HepG2 (cell line): ENCODE measurements at regions not wholly inside any gene's neighbourhood (a gene's known extent, or its start where the extent isn't known, plus 50 kb on each side); places are given as distances from the start of the nearest gene placed in this dataset.

Source experiments
- ATAC-seq: fragments of 200-7000 bp; cut with Tn5 transposase; 3 replicates; pipeline ENCODE4 v1.9.1; 2020; ENCODE audit warnings: mild to moderate bottlenecking, moderate library complexity
- BruUV-seq: library from RNA; stranded (reverse); fragments of 400-500 nt; replicated peaks from 2 replicates; lab custom pipeline; 2021; lab: Mats Ljungman, UMichigan
- CTCF ChIA-PET: fragments of 300-600 bp; formaldehyde crosslinking; extraction: SDS; loops from one replicate; lab custom pipeline; 2021; ENCODE audit warnings: low total read pairs, inconsistent platforms, low intra/inter-chr PET ratio; lab: Yijun Ruan, JAX
- POLR2A ChIA-PET: fragments of 350-600 bp; sonication (Branson Sonifier 250); formaldehyde crosslinking; loops from one replicate; lab custom pipeline; 2020; ENCODE audit warnings: antibody characterized with exemption, inconsistent platforms; lab: Yijun Ruan, JAX
- DNase-seq: peaks from one replicate; pipeline ENCODE4 v3.0.0-alpha.2; 2015; ENCODE audit warnings: low spot score
- FAIRE-seq: peaks from 3 replicates; lab custom pipeline; 2011; peaks lifted over from hg19 to GRCh38; lab: Jason Lieb, UNC
- H2AFZ ChIP-seq: one replicate; pipeline ENCODE4 v1.6.1; 2011; ENCODE audit warnings: low read length, inconsistent platforms
- H3K27ac ChIP-seq: fragments of 300-600 bp; 3 replicates; pipeline ENCODE4 v1.8.0; 2011; ENCODE audit warnings: mixed run types, mild to moderate bottlenecking, mixed read lengths, low read length, inconsistent platforms; ENCODE audit not compliant: insufficient read depth; ENCODE audit errors: extremely low read length
- H3K27me3 ChIP-seq, 2 experiments: fragments of 200-600 bp in 1 of 2; 2 replicates in 1 of 2; 3 replicates in 1 of 2; pipeline versions ENCODE4 v1.6.0 to v1.8.0; 2011; ENCODE audit warnings: low read length in 2 of 2, mild to moderate bottlenecking in 2 of 2, moderate library complexity in 2 of 2, inconsistent platforms in 1 of 2; ENCODE audit not compliant: insufficient read depth in 2 of 2, control insufficient read depth in 1 of 2
- H3K36me3 ChIP-seq, 2 experiments: fragments of 200-600 bp in 1 of 2; replicated peaks in 1 of 2; 2 replicates in 1 of 2; 3 replicates in 1 of 2; pipeline versions ENCODE4 v1.5.1 to v1.8.0; 2011; ENCODE audit warnings: low read length in 2 of 2, inconsistent platforms in 1 of 2; ENCODE audit not compliant: insufficient read depth in 2 of 2, control insufficient read depth in 1 of 2
- H3K4me1 ChIP-seq: 2 replicates; pipeline ENCODE4 v1.5.1; 2012; ENCODE audit warnings: low read length, inconsistent platforms; ENCODE audit not compliant: insufficient read depth
- H3K4me2 ChIP-seq: 2 replicates; pipeline ENCODE4 v1.6.0; 2011; ENCODE audit warnings: low read depth, low read length, inconsistent platforms
- H3K4me3 ChIP-seq, 3 experiments: fragments of 200-600 bp in 1 of 3; sonication (generic), shearing (Covaris generic) in 1 of 3; replicated peaks in 1 of 3; 2 replicates each; pipeline ENCODE4 v1.5.1; 2011 to 2016; ENCODE audit warnings: low read length in 3 of 3, inconsistent platforms in 2 of 3, low read depth in 2 of 3, mild to moderate bottlenecking in 2 of 3, control low read depth in 1 of 3, mixed read lengths in 1 of 3; ENCODE audit not compliant: insufficient read depth in 1 of 3
- H3K79me2 ChIP-seq: one replicate; pipeline ENCODE4 v1.6.1; 2011; ENCODE audit warnings: low read length, inconsistent platforms; ENCODE audit not compliant: insufficient read depth
- H3K9ac ChIP-seq: 2 replicates; pipeline ENCODE4 v1.6.0; 2011; ENCODE audit warnings: mild to moderate bottlenecking, low read depth, low read length, inconsistent platforms; ENCODE audit not compliant: insufficient read depth
- H3K9me3 ChIP-seq: 2 replicates; pipeline ENCODE4 v1.5.1; 2012; ENCODE audit warnings: mild to moderate bottlenecking, low read length
- H4K20me1 ChIP-seq: 2 replicates; pipeline ENCODE4 v1.6.0; 2011; ENCODE audit warnings: inconsistent platforms, mild to moderate bottlenecking, low read length, moderate library complexity; ENCODE audit not compliant: insufficient read depth
- ADNP ChIP-seq: sonication (generic); formaldehyde crosslinking; IDR thresholded peaks from 2 replicates; pipeline ENCODE4 v1.4.0; 2020; ENCODE audit warnings: missing genetic modification reagents
- AGO1 ChIP-seq: fragments of 200-400 bp; formaldehyde crosslinking; IDR thresholded peaks from 2 replicates; pipeline ENCODE4 v1.6.1; 2017; ENCODE audit warnings: mild to moderate bottlenecking, low read depth, low read length, moderate library complexity; ENCODE audit not compliant: poor library complexity, severe bottlenecking
- CHCHD3 ChIP-seq: sonication (generic); formaldehyde crosslinking; IDR thresholded peaks from 2 replicates; pipeline ENCODE4 v1.8.0; 2022; ENCODE audit warnings: mild to moderate bottlenecking, missing genetic modification reagents, moderate library complexity
- DDIT3 ChIP-seq: sonication (generic); formaldehyde crosslinking; IDR thresholded peaks from 2 replicates; pipeline ENCODE4 v1.4.0; 2020; ENCODE audit warnings: mild to moderate bottlenecking, missing genetic modification reagents
- ELF1 ChIP-seq: sonication (generic); formaldehyde crosslinking; IDR thresholded peaks from 2 replicates; pipeline ENCODE4 v1.4.0; 2020; ENCODE audit warnings: missing genetic modification reagents
- EZH2 ChIP-seq: conservative IDR thresholded peaks from 2 replicates; pipeline ENCODE4 v1.6.1; 2012; ENCODE audit warnings: mild to moderate bottlenecking, low read depth, low read length, moderate library complexity
- NFRKB ChIP-seq: fragments of 450-650 bp; IDR thresholded peaks from 2 replicates; pipeline ENCODE4 v1.6.1; 2017
- TBP ChIP-seq: sonication (generic); formaldehyde crosslinking; IDR thresholded peaks from 2 replicates; pipeline ENCODE4 v1.5.0; 2020; ENCODE audit warnings: missing genetic modification reagents
- ZNF280B ChIP-seq: sonication (generic); formaldehyde crosslinking; IDR thresholded peaks from 2 replicates; pipeline ENCODE4 v1.5.0; 2020; ENCODE audit warnings: missing genetic modification reagents, mild to moderate bottlenecking, borderline replicate concordance
- ZNF350 ChIP-seq: sonication (generic); formaldehyde crosslinking; IDR thresholded peaks from 2 replicates; pipeline ENCODE4 v1.4.0; 2020; ENCODE audit warnings: mild to moderate bottlenecking, low read depth, missing genetic modification reagents, borderline replicate concordance
- ZNF615 ChIP-seq: sonication (generic); formaldehyde crosslinking; IDR thresholded peaks from 2 replicates; pipeline ENCODE4 v1.5.0; 2020; ENCODE audit warnings: mild to moderate bottlenecking, missing genetic modification reagents, borderline replicate concordance
- ZNF678 ChIP-seq: sonication (generic); formaldehyde crosslinking; IDR thresholded peaks from 2 replicates; pipeline ENCODE4 v1.4.0; 2020; ENCODE audit warnings: mild to moderate bottlenecking, missing genetic modification reagents
- WGBS: methylation state at CpG from one replicate; pipeline ENCODE4 v1.1.6; 2017; ENCODE audit warnings: low lambda C conversion rate; 5-methylcytosine and 5-hydroxymethylcytosine counted together
- in situ Hi-C: cut with HindIII; loops from 2 replicates; pipeline ENCODE4 v1.10.0; 2017; ENCODE audit warnings: low pct_unique_long_range_greater_than_20kb; ENCODE audit not compliant: extremely low pct_ligation_motif_present
- intact Hi-C: fragments of 100-400 bp; cut with micrococcal nuclease; formaldehyde crosslinking; loops from one replicate; pipeline ENCODE4 v1.10.0; 2022; ENCODE audit not compliant: unreplicated experiment
- TF ChIP-seq, protein P1 (sequence below): sonication (generic); formaldehyde crosslinking; IDR thresholded peaks from 2 replicates; pipeline ENCODE4 v1.4.0; 2020; ENCODE audit warnings: missing genetic modification reagents
- TF ChIP-seq, protein P2 (sequence below): sonication (generic); IDR thresholded peaks from 2 replicates; pipeline ENCODE4 v1.6.1; 2016; ENCODE audit warnings: low read depth, borderline replicate concordance
- TF ChIP-seq, protein P3 (sequence below): sonication (generic); formaldehyde crosslinking; IDR thresholded peaks from 2 replicates; pipeline ENCODE4 v1.8.1; 2023; ENCODE audit warnings: mild to moderate bottlenecking, moderate library complexity, missing genetic modification reagents
- TF ChIP-seq, protein P4 (sequence below): sonication (generic); formaldehyde crosslinking; IDR thresholded peaks from 2 replicates; pipeline ENCODE4 v1.5.0; 2020; ENCODE audit warnings: mild to moderate bottlenecking, missing genetic modification reagents, borderline replicate concordance

GRCh38 chr2:118774458-118775133 lies 72.9 kb downstream of the EN1 start:
- Histone ChIP-seq H3K27ac (no peak overlapping the region), H2AFZ (no peak overlapping the region), H3K4me3 (peak overlapping the region in 2 of 3 experiments; percentile 14 to 44; a peak in 1 of 6 replicates), H3K9ac (no peak overlapping the region), H3K9me3 (no peaks in the 10 kb centered on the region), H3K27me3 (peaks cover 0 to 20% of the 10 kb centered on the region in 2 experiments; a peak in 2 of 5 replicates), H4K20me1 (no peaks in the 10 kb centered on the region), H3K36me3 (no peaks in the 10 kb centered on the region), H3K4me2 (peak overlapping the region; percentile 54), H3K4me1 (peaks cover 10% of the 10 kb centered on the region), H3K79me2 (no peaks in the 10 kb centered on the region)
- BruUV-seq: no TSS peak
- ATAC-seq: peak; percentile 90
- in situ Hi-C loops: no loop called here
- no peak for DNase-seq
- POLR2A ChIA-PET: no interaction called here
- 6% methylated on average over 39 of the region's 45 CpGs for whole genome bisulfite sequencing
- FAIRE-seq: no peak
- intact Hi-C loops: no loop called here
- CTCF ChIA-PET: no interaction called here
- TF ChIP-seq CHCHD3 (CRISPR knock-in tag) (no peak), ADNP (CRISPR knock-in tag) (no peak), ZNF350 (CRISPR knock-in tag) (no peak), ZNF615 (CRISPR knock-in tag) (no peak), DDIT3 (CRISPR knock-in tag) (no peak), ZNF280B (CRISPR knock-in tag) (no peak), ELF1 (CRISPR knock-in tag) (no peak), ZNF678 (CRISPR knock-in tag) (no peak), TBP (CRISPR knock-in tag) (no peak), EZH2 (peak; percentile 61; the same call in 1 of the 2 replicates), NFRKB (no peak), AGO1 (peak; percentile 58)
- TF ChIP-seq, protein P1, sequence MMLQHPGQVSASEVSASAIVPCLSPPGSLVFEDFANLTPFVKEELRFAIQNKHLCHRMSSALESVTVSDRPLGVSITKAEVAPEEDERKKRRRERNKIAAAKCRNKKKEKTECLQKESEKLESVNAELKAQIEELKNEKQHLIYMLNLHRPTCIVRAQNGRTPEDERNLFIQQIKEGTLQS (CRISPR knock-in tag): no peak
- TF ChIP-seq, protein P2, sequence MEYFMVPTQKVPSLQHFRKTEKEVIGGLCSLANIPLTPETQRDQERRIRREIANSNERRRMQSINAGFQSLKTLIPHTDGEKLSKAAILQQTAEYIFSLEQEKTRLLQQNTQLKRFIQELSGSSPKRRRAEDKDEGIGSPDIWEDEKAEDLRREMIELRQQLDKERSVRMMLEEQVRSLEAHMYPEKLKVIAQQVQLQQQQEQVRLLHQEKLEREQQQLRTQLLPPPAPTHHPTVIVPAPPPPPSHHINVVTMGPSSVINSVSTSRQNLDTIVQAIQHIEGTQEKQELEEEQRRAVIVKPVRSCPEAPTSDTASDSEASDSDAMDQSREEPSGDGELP: 0 out of 2 replicates have a peak, but pooled peaks have one; percentile 12
- TF ChIP-seq, protein P3, sequence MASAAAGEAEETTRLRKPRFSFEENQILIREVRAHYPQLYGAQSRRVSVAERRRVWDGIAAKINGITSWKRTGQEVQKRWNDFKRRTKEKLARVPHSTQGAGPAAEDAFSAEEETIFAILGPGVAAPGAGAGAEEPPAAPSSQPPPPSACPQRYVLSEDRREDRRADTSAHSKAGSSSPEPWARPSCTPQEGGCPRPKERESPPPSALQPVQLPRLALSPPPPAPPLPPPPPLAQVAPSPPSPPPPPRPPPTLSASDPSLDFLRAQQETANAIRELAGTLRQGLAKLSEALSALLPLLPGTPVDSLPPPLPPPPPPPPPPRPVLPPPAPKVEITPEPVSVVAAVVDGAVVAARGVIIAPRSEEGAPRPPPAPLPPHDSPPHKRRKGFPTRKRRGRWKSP (CRISPR knock-in tag): peak; percentile 94
- TF ChIP-seq, protein P4, sequence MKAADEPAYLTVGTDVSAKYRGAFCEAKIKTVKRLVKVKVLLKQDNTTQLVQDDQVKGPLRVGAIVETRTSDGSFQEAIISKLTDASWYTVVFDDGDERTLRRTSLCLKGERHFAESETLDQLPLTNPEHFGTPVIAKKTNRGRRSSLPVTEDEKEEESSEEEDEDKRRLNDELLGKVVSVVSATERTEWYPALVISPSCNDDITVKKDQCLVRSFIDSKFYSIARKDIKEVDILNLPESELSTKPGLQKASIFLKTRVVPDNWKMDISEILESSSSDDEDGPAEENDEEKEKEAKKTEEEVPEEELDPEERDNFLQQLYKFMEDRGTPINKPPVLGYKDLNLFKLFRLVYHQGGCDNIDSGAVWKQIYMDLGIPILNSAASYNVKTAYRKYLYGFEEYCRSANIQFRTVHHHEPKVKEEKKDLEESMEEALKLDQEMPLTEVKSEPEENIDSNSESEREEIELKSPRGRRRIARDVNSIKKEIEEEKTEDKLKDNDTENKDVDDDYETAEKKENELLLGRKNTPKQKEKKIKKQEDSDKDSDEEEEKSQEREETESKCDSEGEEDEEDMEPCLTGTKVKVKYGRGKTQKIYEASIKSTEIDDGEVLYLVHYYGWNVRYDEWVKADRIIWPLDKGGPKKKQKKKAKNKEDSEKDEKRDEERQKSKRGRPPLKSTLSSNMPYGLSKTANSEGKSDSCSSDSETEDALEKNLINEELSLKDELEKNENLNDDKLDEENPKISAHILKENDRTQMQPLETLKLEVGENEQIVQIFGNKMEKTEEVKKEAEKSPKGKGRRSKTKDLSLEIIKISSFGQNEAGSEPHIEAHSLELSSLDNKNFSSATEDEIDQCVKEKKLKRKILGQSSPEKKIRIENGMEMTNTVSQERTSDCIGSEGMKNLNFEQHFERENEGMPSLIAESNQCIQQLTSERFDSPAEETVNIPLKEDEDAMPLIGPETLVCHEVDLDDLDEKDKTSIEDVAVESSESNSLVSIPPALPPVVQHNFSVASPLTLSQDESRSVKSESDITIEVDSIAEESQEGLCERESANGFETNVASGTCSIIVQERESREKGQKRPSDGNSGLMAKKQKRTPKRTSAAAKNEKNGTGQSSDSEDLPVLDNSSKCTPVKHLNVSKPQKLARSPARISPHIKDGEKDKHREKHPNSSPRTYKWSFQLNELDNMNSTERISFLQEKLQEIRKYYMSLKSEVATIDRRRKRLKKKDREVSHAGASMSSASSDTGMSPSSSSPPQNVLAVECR (CRISPR knock-in tag): no peak
